ENCODE measurements at regions not wholly inside any gene's neighbourhood (a gene's known extent, or its start where the extent isn't known, plus 50 kb on each side); places are given as distances from the start of the nearest gene placed in this dataset.
A peak's percentile ranks its signal among the peaks of the same experiment; 100 is the strongest.
"Not testable (repeated sequence)": the region's sequence is repeated elsewhere in the genome, so short reads cannot be mapped to it uniquely, and the experiment has no call there.

GRCh38 chr15:34512628-34513027 is 70.8 kb downstream of the GOLGA8B start:
- H3K9me3 ChIP-seq: no peaks in the 10 kb centered on the region

GRCh38 chr15:34501131-34501530 is 63.5 kb upstream of the GOLGA8A start:
- Histone ChIP-seq H3K4me3 (no peak overlapping the region), H3K4me1 (no peaks in the 10 kb centered on the region), H3K27me3 (no peaks in the 10 kb centered on the region), H3K27ac (no peak overlapping the region), H3K36me3 (no peaks in the 10 kb centered on the region), H3K9me3 (no peaks in the 10 kb centered on the region)
- intact Hi-C loops (cut with DNase I): no loop called here
- TF ChIP-seq CTCF (IDR thresholded peaks at IDR 0.05) (no peak), POLR2A (IDR thresholded peaks at IDR 0.05) (no peak)
- ATAC-seq (no peak), DNase-seq (no peak)
- WGBS (ENCODE audit: insufficient coverage, low coverage, low lambda C conversion rate, missing lambda C conversion rate): 76% methylated on average over 4 of the region's 4 CpGs

More at GRCh38 chr15:34512628-34513027, 70.8 kb downstream of the GOLGA8B start:
- ATAC-seq: no peak
- 58% methylated on average over 4 of the region's 4 CpGs for WGBS (ENCODE audit: insufficient coverage, low coverage, low lambda C conversion rate, missing lambda C conversion rate)
- Histone ChIP-seq H3K4me3 (no peak overlapping the region), H3K27ac (no peak overlapping the region), H3K27me3 (no peaks in the 10 kb centered on the region), H3K36me3 (no peaks in the 10 kb centered on the region), H3K4me1 (no peaks in the 10 kb centered on the region)
- DNase-seq: no peak
- TF ChIP-seq CTCF (IDR thresholded peaks at IDR 0.05) (no peak), POLR2A (IDR thresholded peaks at IDR 0.05) (no peak)
- intact Hi-C loops (cut with DNase I): no loop called here

GRCh38 chr15:34496207-34496995 is 58.8 kb upstream of the GOLGA8A start:
- Histone ChIP-seq H3K27ac (no peak overlapping the region), H3K4me3 (no peak overlapping the region), H3K9me3 (no peaks in the 10 kb centered on the region), H3K27me3 (no peaks in the 10 kb centered on the region), H3K4me1 (no peaks in the 10 kb centered on the region), H3K36me3 (no peaks in the 10 kb centered on the region)
- DNase-seq (no peak), ATAC-seq (peak in 1 of 4 donors; percentile 21)
- WGBS (ENCODE audit: insufficient coverage, low coverage, low lambda C conversion rate, missing lambda C conversion rate): 22% methylated on average over 4 of the region's 30 CpGs
- TF ChIP-seq POLR2A (IDR thresholded peaks at IDR 0.05) (no peak), CTCF (IDR thresholded peaks at IDR 0.05) (no peak)
- intact Hi-C loops (cut with DNase I): no loop called here

- H3K4me1 ChIP-seq; H3K4me3 ChIP-seq; H3K27ac ChIP-seq; intact Hi-C loops (cut with DNase I); DNase-seq; H3K9me3 ChIP-seq; H3K36me3 ChIP-seq; H3K27me3 ChIP-seq: not testable (repeated sequence)
- WGBS (ENCODE audit: insufficient coverage, low coverage, low lambda C conversion rate, missing lambda C conversion rate): no CpG with 5 or more reads among the region's 26 CpGs
- peak in 1 of 4 donors; percentile 28 for ATAC-seq
Observed at GRCh38 chr15:34495707-34496106, 58.1 kb upstream of the GOLGA8A start.

GRCh38 chr15:34494084-34494399 is 56.4 kb upstream of the GOLGA8A start:
- H3K36me3 ChIP-seq: no peaks in the 10 kb centered on the region
- H3K4me3 ChIP-seq: no peak overlapping the region
- H3K27ac ChIP-seq: no peak overlapping the region
- 9% methylated on average over 13 of the region's 20 CpGs for WGBS (ENCODE audit: insufficient coverage, low coverage, low lambda C conversion rate, missing lambda C conversion rate)
- DNase-seq: no peak
- no peaks in the 10 kb centered on the region for H3K4me1 ChIP-seq
- ATAC-seq: no peak
- H3K27me3 ChIP-seq: no peaks in the 10 kb centered on the region
- intact Hi-C loops (cut with DNase I): no loop called here
- no peak for TF ChIP-seq POLR2A (IDR thresholded peaks at IDR 0.05)
- TF ChIP-seq CTCF (IDR thresholded peaks at IDR 0.05): no peak
- no peaks in the 10 kb centered on the region for H3K9me3 ChIP-seq
